Activated CD4-positive, alpha-beta T cell treated with anti-CD3 and anti-CD28 coated beads, Interleukin-10, Interleukin-2, amounts not matched to agents 100 ng/mL and 50 ng/mL, durations not matched to agents 16 hours and 8 hours (primary cell): ENCODE measurements at regions not wholly inside any gene's neighbourhood (a gene's known extent, or its start where the extent isn't known, plus 50 kb on each side); places are given as distances from the start of the nearest gene placed in this dataset.

Experiments
- DNase-seq: peaks from one replicate; pipeline ENCODE4 v3.0.0-alpha.2; 2020

DNA sequence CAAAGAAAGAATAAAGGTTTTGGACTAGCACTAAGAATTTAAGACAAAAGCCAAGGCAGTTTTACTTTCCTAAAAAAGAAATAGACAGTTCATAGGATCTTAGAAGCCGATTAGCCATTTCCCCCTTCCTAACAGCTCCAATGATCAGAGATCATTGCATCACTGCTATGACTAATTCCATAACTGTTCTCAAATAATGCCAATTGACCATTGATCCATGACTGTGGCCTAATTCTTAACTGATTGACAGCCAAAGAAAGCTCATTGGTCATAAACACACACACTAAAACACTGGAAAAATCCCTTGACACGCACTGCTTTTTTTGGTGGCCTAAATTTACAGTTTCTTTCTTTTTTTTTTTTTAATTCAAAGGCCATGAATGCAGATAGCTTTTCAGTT, 345.0 kb upstream of the ACVR2A start:
- DNase-seq = no peak

DNA sequence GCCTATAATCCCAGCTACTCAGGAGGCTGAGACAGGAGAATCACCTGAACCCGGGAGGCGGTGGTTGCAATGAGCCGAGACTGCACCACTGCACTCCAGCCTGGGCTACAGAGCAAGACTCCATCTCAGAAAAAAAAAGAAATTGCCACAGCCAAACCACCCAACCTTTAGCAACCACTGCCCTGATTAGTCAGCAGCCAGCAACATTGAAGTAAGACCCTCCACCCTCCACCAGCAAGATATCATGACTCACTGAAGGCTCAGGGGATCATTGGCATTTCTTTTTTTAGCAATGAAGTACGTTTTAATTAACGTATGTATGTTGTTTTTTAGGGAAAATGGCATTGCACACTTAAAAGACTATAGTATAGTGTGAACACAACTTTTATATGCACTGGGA, 349.1 kb upstream of the ACVR2A start:
- DNase-seq = no peak

DNA sequence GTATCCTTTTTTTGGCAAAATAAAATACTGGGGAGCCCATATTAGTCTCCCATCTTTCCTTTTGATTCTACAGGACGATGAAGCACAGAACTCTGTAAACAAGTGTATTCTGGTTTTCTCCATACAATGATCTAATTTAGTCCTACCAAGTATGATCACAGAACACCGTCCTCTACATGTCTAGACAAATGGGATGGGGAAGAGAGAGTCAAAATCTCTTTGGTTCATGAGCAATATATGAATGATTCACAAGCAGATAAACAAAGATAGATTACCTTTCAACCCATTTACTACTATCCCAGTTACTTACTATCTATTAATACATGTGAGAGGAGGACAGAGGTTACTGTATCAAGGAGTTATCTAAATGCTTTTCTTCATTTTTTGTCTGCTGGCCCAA, 352.4 kb upstream of the ACVR2A start:
- DNase-seq = no peak

DNA sequence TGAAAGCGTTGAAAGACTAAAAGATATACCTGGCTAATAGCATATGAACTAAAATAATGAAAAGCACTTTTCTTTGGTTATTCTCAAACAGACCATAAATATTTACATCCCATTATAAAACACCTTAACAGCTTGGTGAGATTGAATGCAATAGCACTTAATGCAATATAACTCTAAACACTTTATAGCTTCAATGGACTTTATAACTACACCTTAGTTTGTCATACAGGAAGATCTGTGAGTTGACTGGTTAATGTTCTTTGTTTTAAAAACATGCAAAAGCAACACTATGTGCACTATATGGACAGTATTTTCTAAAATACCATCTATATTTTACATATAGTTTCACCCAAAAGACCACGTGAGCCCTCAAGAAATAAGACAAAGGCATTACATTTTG, 353.3 kb upstream of the ACVR2A start:
- DNase-seq = no peak

DNA sequence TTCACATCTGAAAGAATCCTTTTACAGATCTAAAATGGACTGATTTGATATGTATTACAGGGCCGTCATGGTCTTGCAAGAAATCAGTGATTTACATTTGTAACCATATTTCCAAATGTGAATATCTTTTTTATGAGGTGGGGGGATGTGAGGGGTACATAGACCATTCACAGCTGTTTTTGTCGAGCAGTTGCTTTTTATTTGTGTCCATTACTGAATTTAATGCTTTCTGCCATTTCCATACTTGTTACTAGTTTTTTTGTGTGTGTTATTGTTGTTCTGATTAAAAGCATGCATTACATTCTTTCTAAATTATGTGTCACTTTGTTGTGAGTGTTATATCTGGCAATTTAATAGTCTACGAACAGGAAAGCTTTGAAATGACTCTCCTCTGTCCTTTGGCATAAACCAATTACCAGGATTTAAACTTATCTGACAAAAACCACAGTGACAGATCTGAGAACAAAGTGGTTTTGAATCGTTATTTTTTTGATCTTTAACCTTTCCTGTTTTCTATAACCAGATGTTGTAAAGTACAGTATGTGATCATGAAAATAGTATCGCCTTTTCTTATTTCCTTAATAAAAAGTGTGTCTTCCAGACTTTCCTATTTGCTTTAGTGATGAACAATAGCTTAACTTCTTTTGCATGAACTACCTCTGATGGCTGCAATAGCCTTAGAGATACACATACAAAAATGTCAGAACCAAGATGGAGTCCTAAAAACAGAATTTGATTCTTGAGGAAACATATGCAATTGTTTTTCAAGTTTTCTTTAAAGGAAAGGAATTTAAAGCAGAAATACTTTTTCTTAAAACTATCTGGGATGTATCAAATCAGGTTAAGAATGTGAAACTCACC, 354.2 kb upstream of the ACVR2A start:
- peak; percentile 39 for DNase-seq

DNA sequence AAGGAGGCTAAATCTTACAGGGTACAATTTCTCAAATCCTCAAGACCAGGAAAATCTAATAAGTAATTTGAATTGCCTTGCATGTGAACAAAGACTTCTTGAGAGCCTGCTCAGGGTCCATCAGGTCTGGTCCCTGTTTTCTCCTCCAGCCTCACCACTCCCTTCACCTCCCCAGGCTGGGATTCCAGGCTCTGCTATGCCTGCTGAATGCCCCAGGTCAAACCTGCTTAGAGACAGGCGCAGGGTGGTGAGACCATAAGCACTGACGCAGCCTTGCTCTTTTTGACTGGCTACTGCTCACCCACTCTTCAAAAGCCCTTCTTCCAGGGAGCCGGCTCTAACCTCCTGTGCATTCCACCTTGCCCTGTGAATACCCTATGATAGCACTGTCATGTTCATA, 356.4 kb upstream of the ACVR2A start:
- DNase-seq = no peak

DNA sequence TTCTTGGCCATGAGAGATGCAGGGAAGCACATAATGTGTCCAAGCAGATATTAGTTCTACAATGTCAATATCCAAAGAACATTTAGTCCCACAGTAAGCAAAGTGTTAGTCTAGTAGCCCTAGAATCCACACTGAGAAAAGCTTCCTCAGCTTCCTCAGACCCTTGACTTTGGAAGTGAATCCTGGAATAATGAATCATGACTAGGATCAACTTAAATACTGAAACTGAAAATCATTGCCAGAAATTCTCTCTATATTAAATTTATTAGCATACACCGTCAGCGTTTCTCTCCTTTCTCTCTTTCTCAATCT, 356.9 kb upstream of the ACVR2A start:
- no peak for DNase-seq

DNA sequence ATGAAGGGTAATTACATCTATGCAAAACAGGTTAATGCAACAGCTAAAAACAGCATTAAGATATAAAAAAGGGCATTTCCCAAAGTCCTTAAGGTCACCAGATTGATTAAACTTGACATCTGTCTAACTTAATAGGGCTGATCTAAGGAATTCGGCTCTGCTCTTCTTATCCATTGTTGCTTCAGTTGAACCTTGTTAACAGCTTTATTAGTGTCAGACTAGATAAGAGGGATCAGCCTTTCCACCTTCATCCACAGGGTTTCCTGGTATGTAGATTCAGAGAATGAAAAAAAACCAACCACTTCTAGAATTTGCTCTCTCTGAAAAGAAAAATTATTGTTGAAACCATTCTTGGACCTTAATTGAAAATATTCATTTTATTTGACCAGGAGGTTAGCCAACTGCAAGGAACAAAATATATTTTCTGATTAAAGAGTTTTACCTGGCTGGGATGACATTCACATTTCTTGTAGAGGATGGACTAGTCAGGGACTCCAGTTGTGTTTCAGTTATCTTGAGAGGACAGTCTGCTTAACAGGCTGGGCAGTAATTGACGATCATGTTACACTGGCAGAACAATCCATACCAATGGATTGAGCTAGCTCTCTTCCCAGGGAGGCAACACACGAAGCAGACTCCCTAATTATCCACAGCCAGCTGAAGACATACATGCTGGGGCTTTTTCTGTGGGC, 357.4 kb upstream of the ACVR2A start:
- DNase-seq = no peak

DNA sequence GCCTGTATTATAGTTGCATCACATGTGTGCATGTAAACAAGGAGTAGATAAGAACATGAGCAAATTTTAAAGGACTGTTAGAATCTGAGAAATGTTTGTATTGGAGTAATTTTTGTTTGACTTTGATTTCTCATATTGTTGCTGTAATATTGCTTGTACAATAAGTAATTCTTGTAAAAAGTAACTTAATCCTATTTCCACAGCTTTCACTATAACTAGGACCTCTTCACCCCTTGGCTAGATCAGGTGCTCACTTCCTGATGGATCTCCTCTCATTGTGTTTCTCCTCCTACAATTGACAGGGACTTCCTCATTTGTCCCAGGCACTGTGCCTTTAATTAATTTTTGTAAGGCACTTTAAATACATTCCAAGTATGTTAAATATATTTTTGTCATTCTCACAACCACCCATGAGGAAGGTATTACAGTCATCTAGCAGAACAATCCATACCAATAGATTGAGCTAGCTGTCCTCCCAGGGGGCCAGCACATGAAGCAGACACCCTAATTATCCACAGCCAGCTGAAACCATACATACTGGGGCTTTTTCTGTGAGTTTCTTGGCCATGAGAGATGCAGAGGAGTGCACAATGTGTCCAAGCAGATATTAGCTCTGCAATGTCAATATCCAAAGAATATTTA, 359.5 kb upstream of the ACVR2A start:
- no peak for DNase-seq

DNA sequence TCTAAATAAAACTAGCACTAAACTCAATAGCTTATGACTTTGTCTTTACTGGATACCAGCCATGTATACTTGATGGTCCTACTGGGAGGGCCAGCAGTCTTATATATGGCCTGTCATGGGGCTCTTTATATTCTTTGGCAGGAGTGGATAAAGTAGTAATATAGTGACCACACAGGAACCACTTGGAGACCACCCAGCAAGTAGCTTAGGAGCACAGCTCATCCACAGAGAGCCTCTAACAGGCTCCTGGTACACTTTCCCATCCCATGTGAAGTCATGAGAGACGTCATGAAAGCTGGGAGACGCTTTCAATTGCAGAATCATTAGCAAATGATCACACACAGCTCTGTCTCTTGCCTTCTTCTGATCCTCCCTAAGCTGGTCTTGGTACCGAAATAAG, 360.9 kb upstream of the ACVR2A start:
- DNase-seq = no peak

DNA sequence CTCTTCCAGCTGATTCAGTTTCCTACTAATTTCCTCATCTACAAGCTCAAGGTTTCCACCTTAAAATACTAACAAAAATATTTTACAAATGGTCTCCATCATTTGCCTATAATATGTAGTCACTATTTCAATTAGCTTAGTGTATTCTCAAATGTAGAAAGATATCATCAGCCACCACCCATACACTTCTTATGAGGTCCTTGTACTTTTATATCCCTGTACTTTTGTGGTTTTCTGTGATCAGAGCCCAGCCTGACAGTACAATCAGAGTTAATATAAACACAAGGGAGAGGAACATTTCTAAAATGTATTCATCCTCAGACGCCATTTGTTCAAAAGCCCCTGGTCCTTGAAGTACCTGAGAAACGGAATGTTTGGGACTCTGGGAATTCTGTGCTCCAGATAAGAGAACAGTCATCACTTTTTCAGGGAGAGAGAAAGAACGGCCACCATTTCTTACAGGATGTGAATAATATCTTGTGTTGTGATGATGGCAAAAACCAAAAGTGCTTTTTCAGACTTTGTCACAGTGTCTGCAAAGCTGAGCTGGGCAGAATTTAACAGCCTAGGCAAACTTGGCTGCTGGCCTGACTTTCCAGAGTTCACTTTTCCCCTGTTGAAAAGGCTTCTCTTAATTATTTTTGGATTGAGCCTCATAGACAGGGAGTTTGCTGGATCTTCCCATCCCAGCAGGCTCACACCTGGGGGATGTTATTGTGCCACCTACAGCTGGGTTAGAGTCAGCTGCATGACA, 361.7 kb upstream of the ACVR2A start:
- DNase-seq = no peak

DNA sequence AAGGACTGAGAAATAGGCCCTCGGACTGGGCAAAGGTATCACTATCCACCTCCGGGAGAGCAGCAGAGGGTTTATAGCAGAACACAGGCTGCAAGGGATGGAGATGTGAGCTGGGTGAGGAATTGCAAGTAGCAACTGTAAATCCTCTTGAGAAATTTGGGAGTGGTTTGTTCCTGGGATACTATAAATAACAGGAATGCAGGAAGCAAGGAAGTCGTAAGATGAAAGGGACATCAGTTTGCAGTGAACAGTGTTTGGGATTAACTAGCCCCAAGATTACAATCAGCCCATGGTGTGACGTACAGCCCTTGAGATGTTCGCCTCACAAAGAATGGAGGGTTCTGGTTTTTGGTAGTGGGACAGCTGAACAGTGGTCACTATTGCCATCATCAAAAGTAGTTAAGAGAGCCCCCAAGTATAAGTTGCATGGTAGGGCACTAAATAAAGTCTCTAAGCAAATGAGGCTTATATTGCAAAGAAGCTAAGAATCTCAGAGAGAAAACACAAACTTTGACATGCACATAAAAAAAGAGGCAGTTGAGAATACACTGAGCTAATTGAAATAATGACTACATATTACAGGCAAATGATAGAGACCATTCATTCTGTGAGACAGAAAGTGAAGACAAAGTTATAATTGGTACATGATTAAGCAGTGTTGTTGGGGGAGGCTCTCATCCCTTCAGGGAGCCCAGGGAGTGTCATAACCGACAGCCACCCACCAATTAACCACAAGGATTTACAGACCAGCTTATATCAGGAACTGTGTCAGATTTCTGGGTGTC, 362.5 kb upstream of the ACVR2A start:
- no peak for DNase-seq

DNA sequence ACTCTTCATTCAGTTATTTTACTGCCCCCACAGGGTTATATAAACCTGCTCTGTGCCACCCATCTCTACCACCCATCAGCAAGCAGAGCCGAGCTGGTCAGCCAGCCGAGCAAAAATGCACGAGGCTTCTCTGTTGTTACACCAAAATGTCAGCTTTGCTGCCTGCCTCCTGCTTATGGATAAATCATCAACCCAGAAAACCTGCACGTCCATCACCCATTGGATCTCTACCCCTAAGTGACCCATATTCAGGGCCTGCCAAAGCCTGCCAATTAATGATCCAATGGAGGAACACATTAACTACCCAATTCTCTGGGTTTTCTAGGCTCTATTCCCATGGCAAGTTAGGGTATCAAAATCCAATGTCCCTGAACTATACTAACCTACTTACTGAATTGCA, 365.5 kb upstream of the ACVR2A start:
- no peak for DNase-seq

DNA sequence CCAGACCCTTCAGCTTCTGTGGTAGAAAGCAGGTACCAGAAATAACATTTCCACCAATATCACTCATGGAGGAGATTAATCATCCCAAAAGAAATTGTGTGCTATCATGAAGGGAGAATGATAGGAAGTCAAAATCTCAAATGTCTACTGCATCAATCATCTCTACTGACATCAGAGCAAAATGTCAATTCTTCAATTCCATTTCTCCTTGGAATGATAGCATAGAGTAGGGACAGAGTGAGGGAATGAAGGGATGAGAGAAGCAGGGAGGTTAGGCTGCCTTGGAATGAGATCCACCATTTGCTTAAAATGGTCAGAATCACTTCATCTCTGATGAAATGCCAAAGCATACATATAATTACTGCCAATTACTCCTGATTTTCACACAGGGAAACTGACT, 371.8 kb upstream of the ACVR2A start:
- DNase-seq = no peak

DNA sequence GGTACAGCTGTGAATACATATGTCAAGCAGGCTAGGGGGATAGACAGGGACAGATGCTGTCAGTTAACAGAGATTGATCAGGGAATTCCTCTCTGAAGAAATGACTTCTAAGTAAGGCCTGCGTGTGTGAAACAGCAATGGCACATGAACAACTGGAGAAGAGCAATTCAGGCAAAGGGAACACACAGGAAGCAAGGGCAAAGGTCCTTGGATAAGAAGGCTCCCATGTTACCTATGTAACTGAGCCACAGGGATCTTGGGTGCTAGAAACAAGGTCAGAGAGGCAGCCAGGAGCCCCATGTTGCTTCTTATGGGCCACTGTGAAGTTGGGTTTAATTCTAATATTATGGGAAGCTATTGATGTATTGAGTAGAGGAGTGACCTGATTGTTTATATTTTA, 373.7 kb upstream of the ACVR2A start:
- DNase-seq = no peak

DNA sequence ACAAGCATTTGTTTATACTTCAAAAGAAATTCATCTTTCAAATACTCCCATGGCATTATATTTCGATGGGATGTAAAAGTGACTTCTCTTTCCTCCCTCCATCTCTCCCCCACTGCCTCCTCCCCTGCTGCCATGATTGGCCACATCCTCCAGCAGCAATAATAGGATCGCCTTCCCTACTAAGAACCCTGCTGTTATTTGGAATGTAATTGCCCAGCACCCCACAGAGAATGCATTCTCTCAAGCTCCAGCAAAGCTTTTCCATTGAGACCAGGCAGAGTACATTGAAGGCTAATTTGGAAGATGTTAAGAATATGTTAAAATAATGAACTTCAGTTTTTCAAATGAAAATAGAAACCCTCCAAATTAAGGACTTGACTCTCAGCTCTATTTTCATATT, 375.4 kb upstream of the ACVR2A start:
- DNase-seq = no peak

DNA sequence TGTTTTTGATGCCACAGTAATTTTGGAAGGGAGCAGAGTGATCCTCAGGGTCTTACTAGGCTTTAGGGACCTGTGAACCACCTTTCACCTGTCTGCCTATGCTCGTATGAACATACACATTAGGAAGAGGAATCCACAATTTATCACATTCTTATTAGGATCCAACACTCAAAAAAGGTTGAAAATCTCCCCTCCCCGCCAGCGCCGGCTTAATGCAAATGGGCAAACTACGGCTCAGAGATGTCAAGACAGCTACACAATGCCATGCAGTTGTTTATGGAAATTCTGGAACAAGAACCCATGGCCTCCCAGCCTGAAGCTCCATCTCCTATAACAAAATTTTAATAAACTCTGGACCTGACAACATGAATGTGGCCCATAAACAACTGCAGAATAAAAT, 375.9 kb upstream of the ACVR2A start:
- no peak for DNase-seq

DNA sequence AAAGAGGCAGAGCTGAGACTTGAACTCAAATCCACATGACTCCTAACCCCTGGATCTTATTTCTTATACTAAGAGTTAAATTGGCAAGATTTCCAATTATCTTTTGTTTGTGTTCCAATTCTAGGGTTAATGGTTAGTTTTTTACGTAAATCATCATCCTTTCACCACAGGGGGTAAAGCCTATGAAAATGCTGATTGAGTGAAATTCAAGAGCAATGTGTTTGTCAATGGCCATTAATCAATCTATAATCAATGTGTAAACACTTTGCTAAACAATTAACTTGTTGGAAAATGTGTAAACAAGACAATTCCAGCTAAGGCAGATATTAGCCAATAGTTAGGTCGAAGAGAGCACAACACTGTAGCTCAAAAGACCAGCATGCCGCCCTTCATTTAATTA, 376.5 kb upstream of the ACVR2A start:
- no peak for DNase-seq

DNA sequence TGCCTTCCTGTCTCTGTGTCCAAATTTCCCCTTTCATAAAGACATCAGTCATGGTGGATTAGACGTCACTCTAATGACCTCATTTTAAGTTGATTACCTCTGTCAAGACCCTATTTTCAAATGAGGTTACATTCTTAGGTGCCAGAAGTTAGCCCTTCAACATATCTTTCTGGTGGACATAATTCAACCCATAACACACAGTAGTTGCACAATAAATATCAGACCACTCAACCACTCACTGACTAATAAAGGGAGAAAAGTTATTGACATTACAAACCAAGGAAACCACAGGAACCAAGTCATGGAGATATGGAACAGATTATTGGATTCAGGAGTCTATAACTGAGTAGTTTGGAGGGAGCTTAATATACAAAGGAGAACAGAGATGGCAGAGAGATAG, 377.4 kb upstream of the ACVR2A start:
- DNase-seq = no peak

DNA sequence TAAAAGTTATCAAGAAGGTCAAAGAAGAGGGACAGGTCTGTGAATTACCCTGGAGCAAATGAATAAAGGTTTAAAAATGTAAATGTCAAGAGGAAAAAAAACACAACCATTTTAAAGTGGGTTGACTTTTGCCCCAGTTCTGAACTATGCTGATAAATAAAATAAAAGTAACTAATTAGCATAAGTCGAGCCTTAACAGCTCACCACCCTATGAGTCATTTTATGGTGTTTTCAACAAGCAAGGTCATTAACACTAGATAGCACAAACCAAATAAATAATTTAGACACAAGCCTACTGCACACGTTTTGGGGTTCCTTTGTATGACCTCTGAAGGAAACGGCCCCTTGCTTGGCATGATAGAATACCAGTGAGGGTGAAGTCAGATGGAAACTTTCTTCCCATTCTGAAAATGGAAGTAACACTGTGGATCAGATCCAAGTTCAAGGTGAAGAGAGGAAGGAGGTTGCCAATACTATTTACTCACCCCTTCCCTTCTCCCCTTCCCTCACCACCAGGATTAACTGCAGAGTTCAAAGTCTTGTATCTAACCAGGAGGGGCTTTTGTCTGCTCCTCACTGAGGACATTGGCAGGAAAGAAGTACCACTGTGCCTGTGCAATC, 380.0 kb upstream of the ACVR2A start:
- no peak for DNase-seq

DNA sequence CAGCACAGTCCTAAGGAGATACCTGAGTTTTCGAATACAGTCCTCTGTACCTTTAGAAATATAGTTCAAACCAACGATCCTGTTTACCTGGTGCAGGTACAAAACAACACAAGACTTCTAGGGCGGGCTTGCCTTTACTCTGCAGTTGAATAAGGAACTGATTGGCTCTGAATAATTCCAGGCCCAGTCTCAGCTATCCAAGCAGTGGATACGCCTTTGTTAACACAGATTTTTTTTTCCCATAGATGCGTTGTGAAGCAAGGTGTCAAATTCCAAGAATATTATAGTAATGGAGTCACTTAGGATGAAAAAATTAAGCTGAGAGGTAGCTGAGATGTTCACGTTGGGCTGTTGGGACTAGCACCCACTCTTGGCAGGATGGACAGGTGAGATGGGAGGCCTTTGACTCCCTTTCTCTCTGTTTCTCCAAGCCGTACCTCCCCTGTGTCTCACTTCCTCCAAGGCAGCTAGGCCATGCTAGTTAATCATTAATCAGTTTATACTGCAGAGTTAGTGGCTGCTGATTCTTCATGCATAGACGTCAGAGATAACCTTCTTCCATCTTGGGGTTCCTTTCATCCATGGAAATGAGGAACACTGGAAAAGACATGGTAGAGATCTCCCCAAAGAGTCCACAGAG, 380.8 kb upstream of the ACVR2A start:
- no peak for DNase-seq

DNA sequence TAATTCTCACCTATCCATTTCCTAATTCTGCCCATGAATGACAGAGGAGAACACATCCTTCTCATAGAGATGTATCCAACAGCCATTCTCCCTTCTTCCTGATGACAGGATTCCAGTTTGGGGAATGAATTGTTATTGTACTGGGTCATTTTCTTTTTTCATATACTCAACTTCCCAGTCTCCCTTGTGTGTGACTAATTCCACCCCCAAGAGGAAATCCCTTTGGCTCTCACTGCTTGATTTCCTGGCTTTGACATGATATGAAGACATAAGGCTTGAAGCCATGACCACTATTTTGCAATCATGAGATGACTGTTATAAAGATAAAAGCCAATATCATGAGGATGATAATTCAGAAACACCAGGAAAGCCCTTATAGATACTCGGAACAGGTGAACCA, 384.7 kb upstream of the ACVR2A start:
- no peak for DNase-seq
